ENCODE measurements at regions not wholly inside any gene's neighbourhood (a gene's known extent, or its start where the extent isn't known, plus 50 kb on each side); places are given as distances from the start of the nearest gene placed in this dataset.

GRCh38 chr5:98524773-98525172 is 248.7 kb upstream of the RGMB start:
- TF ChIP-seq TAF1 (IDR thresholded peaks at IDR 0.05; ENCODE audit: borderline replicate concordance, insufficient read depth, low read length) (no peak), REST (IDR thresholded peaks at IDR 0.05; ENCODE audit: insufficient read depth in 1 of 2, low read depth in 2 of 2, low read length in 2 of 2) (no peak), POLR2AphosphoS5 (IDR thresholded peaks at IDR 0.05; ENCODE audit: low read depth, low read length) (no peak), FOXP2 (optimal IDR thresholded peaks at IDR 0.05; ENCODE audit: borderline replicate concordance, extremely low read depth, extremely low read length, insufficient read depth) (no peak), SIN3A (IDR thresholded peaks at IDR 0.05; ENCODE audit: borderline replicate concordance, insufficient read depth, low read length) (no peak)

- TF ChIP-seq FOXP2 (optimal IDR thresholded peaks at IDR 0.05; ENCODE audit: borderline replicate concordance, extremely low read depth, extremely low read length, insufficient read depth) (no peak), SIN3A (IDR thresholded peaks at IDR 0.05; ENCODE audit: borderline replicate concordance, insufficient read depth, low read length) (no peak), POLR2AphosphoS5 (IDR thresholded peaks at IDR 0.05; ENCODE audit: low read depth, low read length) (no peak), TAF1 (IDR thresholded peaks at IDR 0.05; ENCODE audit: borderline replicate concordance, insufficient read depth, low read length) (no peak), REST (IDR thresholded peaks at IDR 0.05; ENCODE audit: insufficient read depth in 1 of 2, low read depth in 2 of 2, low read length in 2 of 2) (no peak)
These were observed 245.6 kb upstream of the RGMB start for GRCh38 chr5:98527846-98528245.

GRCh38 chr5:98529321-98529720 is 244.1 kb upstream of the RGMB start:
- no peak for TF ChIP-seq POLR2AphosphoS5 (IDR thresholded peaks at IDR 0.05; ENCODE audit: low read depth, low read length)
- TF ChIP-seq TAF1 (IDR thresholded peaks at IDR 0.05; ENCODE audit: borderline replicate concordance, insufficient read depth, low read length): no peak
- TF ChIP-seq REST (IDR thresholded peaks at IDR 0.05; ENCODE audit: insufficient read depth in 1 of 2, low read depth in 2 of 2, low read length in 2 of 2): no peak
- TF ChIP-seq FOXP2 (optimal IDR thresholded peaks at IDR 0.05; ENCODE audit: borderline replicate concordance, extremely low read depth, extremely low read length, insufficient read depth): no peak
- TF ChIP-seq SIN3A (IDR thresholded peaks at IDR 0.05; ENCODE audit: borderline replicate concordance, insufficient read depth, low read length): no peak

- no peak for TF ChIP-seq POLR2AphosphoS5 (IDR thresholded peaks at IDR 0.05; ENCODE audit: low read depth, low read length)
These were observed 243.2 kb upstream of the RGMB start for GRCh38 chr5:98530224-98530623.

GRCh38 chr5:98535901-98536300 is 237.6 kb upstream of the RGMB start:
- TF ChIP-seq SIN3A (IDR thresholded peaks at IDR 0.05; ENCODE audit: borderline replicate concordance, insufficient read depth, low read length) (no peak), REST (IDR thresholded peaks at IDR 0.05; ENCODE audit: insufficient read depth in 1 of 2, low read depth in 2 of 2, low read length in 2 of 2) (no peak), POLR2AphosphoS5 (IDR thresholded peaks at IDR 0.05; ENCODE audit: low read depth, low read length) (no peak), TAF1 (IDR thresholded peaks at IDR 0.05; ENCODE audit: borderline replicate concordance, insufficient read depth, low read length) (no peak), FOXP2 (optimal IDR thresholded peaks at IDR 0.05; ENCODE audit: borderline replicate concordance, extremely low read depth, extremely low read length, insufficient read depth) (no peak)
